BE2C (cell line): ENCODE measurements at regions not wholly inside any gene's neighbourhood (a gene's known extent, or its start where the extent isn't known, plus 50 kb on each side); places are given as distances from the start of the nearest gene placed in this dataset.

ENCODE experiments used
- DNase-seq: peaks from one replicate; pipeline ENCODE4 v3.0.0-alpha.2; 2020
- H3K27me3 ChIP-seq: fragments of 250-450 bp; sonication (Bioruptor Pico); 2 replicates; pipeline ENCODE4 v1.5.1; 2020; ENCODE audit warnings: mild to moderate bottlenecking
- H3K36me3 ChIP-seq: fragments of 250-450 bp; sonication (Bioruptor Pico); 2 replicates; pipeline ENCODE4 v1.5.1; 2020; ENCODE audit warnings: mild to moderate bottlenecking
- H3K4me1 ChIP-seq: fragments of 250-450 bp; sonication (Bioruptor Pico); 2 replicates; pipeline ENCODE4 v1.5.1; 2020
- H3K4me3 ChIP-seq: 2 replicates; pipeline ENCODE4 v1.5.1; 2011; ENCODE audit warnings: low read depth, low read length
- H3K9me3 ChIP-seq: fragments of 250-450 bp; sonication (Bioruptor Pico); 2 replicates; pipeline ENCODE4 v1.5.1; 2020
- CTCF ChIP-seq: IDR thresholded peaks from 2 replicates; pipeline ENCODE4 v1.5.1; 2012; ENCODE audit warnings: mild to moderate bottlenecking, low read depth, low read length

GRCh38 chr4:120977435-120977997, 55.0 kb upstream of the PRDM5 start:
- H3K4me3 ChIP-seq = no peak overlapping the region
- peak; percentile 16 for DNase-seq
- H3K36me3 ChIP-seq = no peaks in the 10 kb centered on the region
- no peaks in the 10 kb centered on the region for H3K9me3 ChIP-seq
- H3K4me1 ChIP-seq = no peaks in the 10 kb centered on the region
- TF ChIP-seq CTCF = peak; percentile 71
- no peaks in the 10 kb centered on the region for H3K27me3 ChIP-seq

- Histone ChIP-seq H3K4me3 (no peak overlapping the region), H3K36me3 (no peaks in the 10 kb centered on the region), H3K27me3 (no peaks in the 10 kb centered on the region), H3K9me3 (no peaks in the 10 kb centered on the region), H3K4me1 (no peaks in the 10 kb centered on the region)
- no peak for DNase-seq
- no peak for TF ChIP-seq CTCF
These were observed 50.7 kb upstream of the PRDM5 start for GRCh38 chr4:120973207-120973606.
